PFSK-1 (cell line): ENCODE measurements at regions not wholly inside any gene's neighbourhood (a gene's known extent, or its start where the extent isn't known, plus 50 kb on each side); places are given as distances from the start of the nearest gene placed in this dataset.

ENCODE experiments used
- FOXP2 ChIP-seq: optimal IDR thresholded peaks from 2 replicates; pipeline ENCODE3; 2011; ENCODE audit warnings: borderline replicate concordance, control low read depth, inconsistent platforms; ENCODE audit not compliant: insufficient read depth; ENCODE audit errors: extremely low read length, extremely low read depth
- POLR2AphosphoS5 ChIP-seq: IDR thresholded peaks from 2 replicates; pipeline ENCODE4 v1.6.1; 2012; ENCODE audit warnings: low read depth, mild to moderate bottlenecking, control low read depth, low read length, moderate library complexity
- SIN3A ChIP-seq: IDR thresholded peaks from 2 replicates; pipeline ENCODE4 v1.6.1; 2012; ENCODE audit warnings: mild to moderate bottlenecking, low read length, moderate library complexity, borderline replicate concordance; ENCODE audit not compliant: insufficient read depth
- TAF1 ChIP-seq: IDR thresholded peaks from 2 replicates; pipeline ENCODE4 v1.6.1; 2012; ENCODE audit warnings: low read length, control low read depth, borderline replicate concordance; ENCODE audit not compliant: insufficient read depth
- TF ChIP-seq, protein P1 (sequence below), 2 experiments: IDR thresholded peaks; 2 replicates each; pipeline versions ENCODE4 v1.6.1 to v1.8.0; 2011 to 2012; ENCODE audit warnings: low read depth in 2 of 2, low read length in 2 of 2, control low read depth in 1 of 2, inconsistent platforms in 1 of 2, mild to moderate bottlenecking in 1 of 2, moderate library complexity in 1 of 2; ENCODE audit not compliant: insufficient read depth in 1 of 2

DNA sequence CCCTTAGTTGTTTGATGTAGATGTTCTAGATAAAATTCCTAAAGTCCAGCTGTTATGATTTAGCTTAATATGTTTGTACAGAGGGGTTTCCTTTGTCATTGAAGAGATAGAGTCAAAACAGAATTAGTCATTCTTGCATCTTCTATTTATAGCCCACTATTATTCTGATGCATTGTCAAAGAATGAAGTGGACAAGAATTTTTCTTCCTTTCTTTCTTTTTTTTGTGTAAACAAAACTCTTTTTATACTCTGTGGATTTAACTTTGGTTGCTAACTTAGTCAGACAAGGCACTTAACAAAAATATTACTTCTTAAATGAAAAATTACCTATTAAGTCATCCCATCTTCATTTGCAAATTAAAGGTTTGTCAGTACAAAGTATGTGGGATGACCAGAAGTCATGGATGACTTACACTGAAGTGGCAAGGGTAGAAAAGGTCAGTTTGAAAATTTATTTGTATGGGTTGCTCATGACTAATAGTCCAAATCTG, 215.6 kb upstream of the DDHD1 start:
- TF ChIP-seq SIN3A (no peak), TAF1 (no peak), POLR2AphosphoS5 (no peak), FOXP2 (no peak)
- TF ChIP-seq, protein P1, sequence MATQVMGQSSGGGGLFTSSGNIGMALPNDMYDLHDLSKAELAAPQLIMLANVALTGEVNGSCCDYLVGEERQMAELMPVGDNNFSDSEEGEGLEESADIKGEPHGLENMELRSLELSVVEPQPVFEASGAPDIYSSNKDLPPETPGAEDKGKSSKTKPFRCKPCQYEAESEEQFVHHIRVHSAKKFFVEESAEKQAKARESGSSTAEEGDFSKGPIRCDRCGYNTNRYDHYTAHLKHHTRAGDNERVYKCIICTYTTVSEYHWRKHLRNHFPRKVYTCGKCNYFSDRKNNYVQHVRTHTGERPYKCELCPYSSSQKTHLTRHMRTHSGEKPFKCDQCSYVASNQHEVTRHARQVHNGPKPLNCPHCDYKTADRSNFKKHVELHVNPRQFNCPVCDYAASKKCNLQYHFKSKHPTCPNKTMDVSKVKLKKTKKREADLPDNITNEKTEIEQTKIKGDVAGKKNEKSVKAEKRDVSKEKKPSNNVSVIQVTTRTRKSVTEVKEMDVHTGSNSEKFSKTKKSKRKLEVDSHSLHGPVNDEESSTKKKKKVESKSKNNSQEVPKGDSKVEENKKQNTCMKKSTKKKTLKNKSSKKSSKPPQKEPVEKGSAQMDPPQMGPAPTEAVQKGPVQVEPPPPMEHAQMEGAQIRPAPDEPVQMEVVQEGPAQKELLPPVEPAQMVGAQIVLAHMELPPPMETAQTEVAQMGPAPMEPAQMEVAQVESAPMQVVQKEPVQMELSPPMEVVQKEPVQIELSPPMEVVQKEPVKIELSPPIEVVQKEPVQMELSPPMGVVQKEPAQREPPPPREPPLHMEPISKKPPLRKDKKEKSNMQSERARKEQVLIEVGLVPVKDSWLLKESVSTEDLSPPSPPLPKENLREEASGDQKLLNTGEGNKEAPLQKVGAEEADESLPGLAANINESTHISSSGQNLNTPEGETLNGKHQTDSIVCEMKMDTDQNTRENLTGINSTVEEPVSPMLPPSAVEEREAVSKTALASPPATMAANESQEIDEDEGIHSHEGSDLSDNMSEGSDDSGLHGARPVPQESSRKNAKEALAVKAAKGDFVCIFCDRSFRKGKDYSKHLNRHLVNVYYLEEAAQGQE (IDR thresholded peaks at IDR 0.05; ENCODE audit: insufficient read depth in 1 of 2, low read depth in 2 of 2, low read length in 2 of 2) = no peak

DNA sequence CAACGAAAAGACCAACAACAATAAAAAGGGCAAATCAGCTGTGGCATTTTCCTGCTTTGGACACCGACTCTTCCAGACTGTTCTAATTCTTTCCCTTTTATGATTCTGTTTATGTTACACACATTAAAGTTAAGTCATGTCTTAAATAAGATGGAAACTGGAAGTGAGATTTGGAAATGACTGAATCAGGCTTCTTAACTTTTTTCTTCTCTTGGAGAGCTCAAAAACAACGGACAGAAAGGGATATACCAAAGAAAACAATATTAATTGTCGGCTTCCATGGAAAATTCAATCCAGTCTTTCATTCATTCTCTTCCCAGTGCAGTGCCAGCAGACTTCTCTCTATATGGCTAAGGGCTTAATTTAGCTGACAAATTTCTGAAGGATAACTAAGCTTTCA, 214.9 kb upstream of the DDHD1 start:
- TF ChIP-seq FOXP2 (no peak), TAF1 (no peak), POLR2AphosphoS5 (no peak), SIN3A (no peak)
- TF ChIP-seq, protein P1 (IDR thresholded peaks at IDR 0.05; ENCODE audit: insufficient read depth in 1 of 2, low read depth in 2 of 2, low read length in 2 of 2) = no peak

GRCh38 chr14:53367644-53368026, 214.5 kb upstream of the DDHD1 start:
- no peak for TF ChIP-seq TAF1
- TF ChIP-seq SIN3A = no peak
- TF ChIP-seq FOXP2 = no peak
- TF ChIP-seq, protein P1 (IDR thresholded peaks at IDR 0.05; ENCODE audit: insufficient read depth in 1 of 2, low read depth in 2 of 2, low read length in 2 of 2) = no peak
- no peak for TF ChIP-seq POLR2AphosphoS5

GRCh38 chr14:53365486-53366130, 212.5 kb upstream of the DDHD1 start:
- TF ChIP-seq POLR2AphosphoS5 (no peak), TAF1 (no peak), SIN3A (no peak), FOXP2 (no peak)
- TF ChIP-seq, protein P1 (IDR thresholded peaks at IDR 0.05; ENCODE audit: insufficient read depth in 1 of 2, low read depth in 2 of 2, low read length in 2 of 2) = no peak
